GM18520 (cell line): ENCODE measurements at regions not wholly inside any gene's neighbourhood (a gene's known extent, or its start where the extent isn't known, plus 50 kb on each side); places are given as distances from the start of the nearest gene placed in this dataset.

ENCODE experiments used
- ATAC-seq: cut with Tn5 transposase; IDR thresholded peaks from one replicate; pipeline ENCODE4 v1.9.1; 2021; ENCODE audit not compliant: unreplicated experiment

DNA sequence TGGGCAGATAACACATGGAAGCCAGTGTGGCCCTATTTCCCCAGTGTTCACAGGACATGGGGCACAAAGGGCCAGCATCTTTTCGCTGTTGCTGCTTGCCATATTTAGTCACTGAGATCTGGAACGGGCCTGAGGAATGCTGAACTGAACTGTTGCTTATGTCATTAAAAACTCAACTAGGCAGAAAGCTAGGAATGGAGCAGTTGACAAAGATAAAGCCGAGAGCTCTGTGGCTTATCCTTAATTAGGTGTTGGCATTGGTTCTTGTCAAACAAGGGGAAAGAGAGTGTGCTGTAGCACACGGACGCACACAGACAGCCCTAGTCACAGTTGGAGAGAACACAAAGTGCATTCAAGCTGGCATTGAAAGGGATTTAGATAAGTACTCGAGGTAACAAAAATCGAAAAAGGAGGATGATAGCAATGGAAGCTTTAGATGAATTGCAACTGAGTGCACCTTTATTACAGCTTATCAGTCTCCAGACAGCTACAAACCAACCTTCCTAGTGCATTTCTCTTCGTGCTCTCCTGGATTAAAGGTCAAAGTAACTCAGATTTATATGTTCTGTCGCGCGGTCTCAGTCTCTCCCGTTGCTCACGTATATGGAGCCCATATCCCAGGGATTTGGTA is 450.2 kb upstream of the ZNF608 start:
- ATAC-seq = no peak

DNA sequence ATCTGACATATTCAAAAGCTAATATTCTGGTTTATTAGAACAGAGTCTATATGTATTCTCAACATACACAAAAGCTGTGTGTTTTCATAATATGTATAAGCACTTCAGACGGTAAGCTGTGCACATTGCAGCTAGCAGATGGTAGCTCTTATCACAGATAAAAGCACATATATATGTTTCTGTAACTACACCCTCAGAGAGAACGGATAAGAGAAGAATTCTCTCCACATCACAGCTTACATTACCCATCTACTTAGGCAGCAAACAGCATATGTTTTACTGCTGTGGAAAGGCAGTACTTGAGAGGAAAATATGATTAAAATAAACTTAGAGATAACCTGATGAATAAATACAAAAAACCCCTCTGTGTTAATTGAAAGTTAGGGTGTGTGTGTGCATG is 450.9 kb upstream of the ZNF608 start:
- ATAC-seq = no peak

DNA sequence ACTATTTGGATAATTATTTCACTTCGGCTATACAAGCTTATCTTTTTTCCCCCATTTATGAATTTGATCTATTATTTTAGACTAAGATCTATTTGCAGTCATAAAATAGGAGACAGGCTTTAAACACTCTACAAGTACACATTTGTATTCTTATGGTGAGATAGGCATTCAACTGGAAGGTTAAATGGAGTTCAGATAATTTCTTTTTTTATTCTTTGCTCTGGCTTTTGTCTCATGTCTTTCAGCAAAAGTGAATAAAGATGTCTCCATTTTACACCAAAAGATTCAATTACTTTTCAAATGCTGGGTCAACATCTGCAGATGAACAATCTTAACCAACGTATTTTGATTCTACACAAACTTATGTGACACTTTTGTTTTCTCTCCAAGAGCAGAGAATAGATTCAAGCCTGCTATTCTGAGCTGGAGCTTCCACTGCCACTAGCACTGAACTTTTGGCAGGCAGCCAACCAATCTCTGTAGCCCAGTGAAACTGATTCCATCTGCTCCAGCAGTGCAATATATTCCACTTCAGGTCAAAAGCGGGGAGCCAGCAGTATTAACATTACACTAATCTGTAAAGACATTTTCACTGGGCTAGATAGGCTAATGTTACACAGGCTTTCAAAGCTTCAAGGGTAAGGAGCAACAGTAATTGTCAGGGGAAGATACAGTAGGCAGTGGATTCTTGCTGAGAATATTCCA is 452.0 kb upstream of the ZNF608 start:
- no peak for ATAC-seq

DNA sequence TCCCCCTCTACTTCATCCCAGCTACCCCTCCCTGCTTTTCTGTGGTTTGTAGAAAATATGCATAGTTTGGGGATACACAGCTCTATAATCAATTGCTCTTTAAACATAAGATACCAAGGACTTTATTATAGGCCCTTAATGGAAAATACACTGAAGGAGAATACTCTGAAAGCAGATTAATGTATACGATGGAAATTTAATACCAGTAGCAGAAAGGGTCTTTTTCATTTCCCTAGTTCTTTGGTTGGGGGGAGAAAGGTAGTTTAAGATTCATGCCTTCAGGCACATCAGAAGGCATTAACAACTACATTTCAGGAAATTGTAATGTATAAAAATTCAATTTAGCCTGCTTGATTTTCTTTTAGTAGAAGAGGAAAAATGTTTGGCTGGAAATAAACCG is 452.9 kb upstream of the ZNF608 start:
- no peak for ATAC-seq

DNA sequence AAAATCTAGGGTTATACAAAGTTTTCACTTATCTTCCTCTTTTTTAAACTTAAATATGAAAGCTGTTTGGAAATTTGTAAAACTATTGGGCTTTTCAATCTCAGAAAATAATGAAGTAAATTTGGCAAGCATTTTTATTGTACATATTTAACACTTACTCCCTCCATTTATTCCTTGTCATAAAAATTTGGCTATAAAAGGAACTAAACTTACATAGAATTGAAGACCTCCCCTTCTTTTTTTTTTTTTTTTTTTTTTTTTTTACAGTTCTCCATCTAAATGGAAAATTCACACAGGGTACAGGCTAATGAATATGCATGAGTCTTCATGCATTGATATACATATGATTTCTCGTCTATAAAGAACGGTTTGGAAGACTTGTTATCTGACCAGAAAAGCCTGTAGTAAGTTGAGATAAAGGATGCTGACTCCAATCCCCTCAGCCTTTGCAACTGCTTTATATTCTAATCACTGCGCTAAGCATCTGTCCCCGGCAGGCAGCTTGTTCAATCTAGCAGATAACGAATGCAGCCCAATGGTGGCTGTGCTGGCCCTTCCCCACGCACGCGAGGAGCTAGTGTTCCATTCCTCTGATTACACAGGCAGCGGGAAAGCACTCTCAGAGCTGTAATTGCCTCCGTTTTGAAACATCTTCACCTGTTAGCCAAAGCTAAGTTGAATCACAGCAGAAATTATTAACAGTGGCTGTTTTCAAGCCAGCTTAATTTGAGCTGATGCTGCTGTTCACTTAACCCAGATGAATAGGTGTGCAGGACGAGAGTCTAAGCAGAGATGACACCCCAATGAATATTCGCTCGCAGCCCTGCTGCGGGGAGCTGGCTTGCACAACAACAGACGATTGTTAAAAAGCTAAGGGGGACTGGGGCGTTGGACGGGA is 453.8 kb upstream of the ZNF608 start:
- no peak for ATAC-seq

DNA sequence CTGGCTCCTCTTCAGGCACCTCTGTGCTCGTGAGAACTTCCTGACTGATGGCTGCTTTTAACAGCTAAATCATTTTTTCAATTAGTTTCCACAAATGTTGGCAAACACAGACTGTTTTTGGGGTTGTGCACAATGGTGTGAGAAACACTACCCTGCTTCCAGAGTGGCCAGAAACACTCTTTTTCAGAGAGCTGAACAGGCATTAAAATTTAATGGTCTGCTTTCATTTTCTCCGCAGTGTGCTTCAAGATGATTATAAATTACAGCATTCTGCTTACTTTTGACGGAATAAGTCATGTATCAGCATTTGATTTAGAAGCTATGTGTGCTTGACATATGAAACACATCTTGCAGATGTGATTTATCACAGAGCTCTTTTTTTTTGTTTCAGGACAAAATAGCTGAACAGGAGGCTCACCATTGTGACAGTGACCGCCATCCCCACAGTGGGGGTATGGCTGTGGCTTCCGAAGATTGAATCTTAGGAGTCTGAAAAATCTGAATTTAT is 454.5 kb upstream of the ZNF608 start:
- no peak for ATAC-seq

DNA sequence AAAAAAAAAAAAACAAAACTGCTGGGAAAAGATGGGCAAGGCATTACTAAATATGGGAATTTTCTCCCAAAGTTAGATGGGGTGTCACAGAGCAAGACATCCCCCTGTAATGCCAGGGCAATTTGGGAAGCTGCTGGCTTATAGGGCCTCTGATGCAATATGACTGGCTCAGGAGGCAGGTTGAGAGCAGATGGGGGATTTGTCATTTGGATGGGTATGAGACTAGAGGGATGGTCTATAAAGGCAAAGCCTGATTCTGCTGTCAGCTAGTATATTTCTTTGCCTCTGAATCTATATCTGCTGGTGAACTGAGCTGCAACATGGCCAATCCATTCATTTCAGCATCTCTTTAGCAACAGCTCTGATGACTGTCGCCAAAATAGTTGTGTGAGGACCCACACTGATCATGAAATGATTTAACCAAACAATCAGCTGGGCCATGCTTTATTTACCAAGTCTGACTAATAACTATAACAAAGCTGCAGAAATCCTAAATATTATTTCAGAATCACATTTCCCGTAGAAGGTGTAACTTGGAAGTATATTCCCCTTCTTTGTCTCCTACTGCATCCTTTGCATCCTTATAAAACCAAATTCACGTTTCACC is 455.1 kb upstream of the ZNF608 start:
- no peak for ATAC-seq

DNA sequence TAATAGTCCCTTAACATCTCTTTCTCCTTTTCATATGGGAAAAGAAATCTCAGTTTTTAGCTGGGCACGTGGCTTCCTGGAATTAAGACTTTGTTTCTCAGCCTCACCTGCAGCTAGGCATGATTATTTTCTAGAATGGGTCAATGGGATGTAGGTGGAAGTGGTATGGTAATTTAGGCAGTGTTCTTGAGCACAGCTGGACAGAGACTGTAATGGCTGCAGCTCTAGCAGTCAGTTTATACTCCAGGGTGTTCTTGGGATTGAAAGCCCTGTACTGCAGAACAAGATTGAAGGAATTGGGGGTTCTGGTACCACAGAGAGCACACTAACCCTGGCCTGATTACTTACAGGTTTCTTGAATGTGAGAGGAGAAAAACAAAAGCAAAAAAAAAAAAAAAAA is 455.9 kb upstream of the ZNF608 start:
- no peak for ATAC-seq

DNA sequence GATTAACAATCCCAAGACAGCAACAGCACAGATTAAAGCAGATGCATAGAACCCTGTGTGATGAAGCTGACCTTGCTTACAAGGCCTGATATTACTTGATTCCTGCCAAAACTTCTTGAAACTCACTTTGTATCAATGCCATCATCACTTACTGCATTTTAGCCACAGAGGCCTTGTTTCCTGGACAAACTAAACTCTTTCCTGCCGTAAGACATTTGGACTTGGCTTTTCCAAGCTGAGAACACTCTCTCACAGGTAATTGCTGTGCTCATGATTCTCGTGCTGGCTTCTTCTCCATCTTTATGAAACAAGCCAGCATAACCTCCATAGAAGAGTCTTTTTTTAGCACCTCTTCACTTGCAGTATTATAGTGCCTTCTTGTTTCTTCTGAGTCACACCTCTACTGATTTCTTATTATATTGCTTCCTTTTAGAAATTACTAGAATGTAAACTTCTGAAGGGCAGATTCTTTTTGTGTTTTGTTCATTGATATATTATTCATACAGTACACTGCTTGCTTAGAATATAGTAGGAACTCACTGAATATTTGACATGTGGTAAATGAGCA is 456.5 kb upstream of the ZNF608 start:
- ATAC-seq = no peak

DNA sequence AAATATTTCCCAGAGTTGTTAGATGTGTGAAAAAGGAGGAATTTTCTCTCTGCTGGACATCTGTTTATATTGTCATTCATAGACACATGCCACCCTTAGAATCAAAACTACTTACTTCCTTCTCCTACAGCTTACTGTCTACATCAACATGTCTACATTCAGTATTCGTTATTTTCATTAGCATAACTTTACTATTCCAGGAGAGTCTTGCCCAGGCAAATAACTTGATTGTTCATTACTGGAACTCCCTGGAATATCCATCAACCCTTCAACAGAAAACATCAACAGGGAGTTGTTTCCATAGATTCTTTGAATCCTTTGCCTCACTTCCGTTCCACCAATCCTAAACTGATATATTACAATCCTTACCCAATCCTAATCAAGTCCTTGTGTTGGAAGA is 457.5 kb upstream of the ZNF608 start:
- no peak for ATAC-seq

DNA sequence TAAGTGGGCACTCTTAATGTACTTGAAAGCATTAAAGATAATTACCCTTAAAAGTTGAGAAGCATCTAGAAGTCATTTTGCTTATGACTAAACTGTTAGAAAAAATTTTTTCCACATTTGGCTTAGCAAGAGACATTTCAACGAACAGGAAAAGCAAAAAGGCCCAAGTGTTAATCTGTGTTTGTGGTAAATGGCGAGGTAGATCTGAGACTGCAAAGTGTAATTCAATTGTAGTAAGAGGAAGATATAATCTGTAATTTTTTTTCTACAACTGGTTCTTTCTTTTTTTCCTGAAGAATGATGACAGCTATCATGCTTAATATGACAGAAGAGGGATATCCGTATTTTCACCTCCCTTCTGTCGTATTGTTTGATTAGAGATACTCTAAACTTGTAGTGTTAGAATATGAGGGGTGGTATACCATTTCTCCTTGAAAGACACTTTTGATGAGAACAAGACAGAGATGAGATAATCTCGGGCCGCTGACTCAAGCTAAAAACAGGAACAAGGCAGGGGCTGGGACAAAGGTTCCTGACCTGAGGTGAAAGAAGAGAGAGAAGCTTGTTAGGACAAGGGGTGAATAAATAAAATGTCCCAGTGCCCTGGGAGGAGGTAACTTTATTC is 459.3 kb upstream of the ZNF608 start:
- no peak for ATAC-seq

DNA sequence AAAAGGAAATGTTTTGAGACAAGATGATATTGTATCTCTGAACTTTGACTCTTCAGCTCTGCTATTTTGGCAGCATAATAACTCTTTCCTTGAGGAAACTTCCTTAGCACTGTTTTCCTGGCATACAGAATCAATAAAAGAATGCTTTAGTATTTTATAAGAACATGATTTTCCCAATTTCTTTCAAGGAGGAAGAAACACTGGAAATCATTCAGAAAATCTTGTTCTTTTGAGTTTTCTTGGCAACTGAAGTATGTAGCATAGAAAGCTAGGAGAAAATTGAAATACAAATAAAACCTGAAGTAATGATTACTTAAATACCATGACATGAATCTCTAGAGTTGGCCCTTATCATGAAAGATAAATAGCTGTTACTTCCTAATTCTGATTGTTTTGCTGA is 461.4 kb upstream of the ZNF608 start:
- no peak for ATAC-seq

DNA sequence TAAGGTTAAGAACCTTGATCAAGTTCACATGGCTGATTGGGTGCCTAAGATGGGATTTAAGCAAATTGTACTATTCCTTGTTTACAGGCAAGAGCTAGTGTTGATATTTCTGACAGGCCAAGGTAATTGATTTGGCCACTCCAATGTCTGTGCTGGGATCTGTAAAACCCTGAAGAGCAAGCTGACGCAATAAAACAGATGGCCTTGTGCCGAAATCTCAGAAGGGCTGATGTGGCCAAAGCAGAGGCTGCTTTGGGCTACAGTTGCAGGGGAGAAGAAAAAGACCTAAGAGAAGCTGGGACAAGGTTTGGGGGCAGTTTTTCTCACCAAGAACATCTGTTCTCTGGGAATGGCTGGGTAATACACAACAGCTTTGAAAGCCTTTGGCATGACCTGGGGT is 463.2 kb upstream of the ZNF608 start:
- no peak for ATAC-seq

DNA sequence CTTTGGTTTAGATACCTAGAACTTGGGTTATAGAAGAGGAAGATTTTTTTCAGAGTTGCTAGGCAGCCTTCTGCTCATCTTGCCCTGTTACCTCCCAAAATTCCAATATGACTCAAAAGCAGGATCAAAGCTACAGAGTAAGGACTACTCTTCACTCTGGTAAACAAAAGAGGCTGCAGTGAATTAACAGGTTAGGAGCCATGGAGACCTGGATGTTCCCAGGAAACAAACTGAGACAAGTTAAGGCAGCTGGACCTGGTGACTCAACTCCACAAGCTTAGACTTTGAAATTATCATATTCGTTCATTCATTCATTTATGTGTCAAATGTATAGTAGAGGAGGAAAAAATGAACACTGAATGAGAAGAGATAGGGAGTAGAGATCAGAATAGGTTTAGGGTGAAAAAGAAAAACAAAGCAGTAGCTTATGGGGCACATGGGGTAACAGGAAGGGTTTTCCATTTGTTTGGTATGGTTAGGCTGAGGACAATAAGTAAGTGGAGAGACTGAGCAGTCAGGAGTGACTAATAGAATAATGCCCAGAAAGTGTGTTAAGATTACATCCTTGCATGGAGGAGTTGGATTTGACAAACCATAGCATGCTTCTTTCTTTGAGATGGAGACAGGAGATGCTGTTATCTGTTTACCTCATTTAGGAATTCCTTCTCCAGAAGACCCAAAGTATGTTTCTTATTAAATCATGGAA is 464.0 kb upstream of the ZNF608 start:
- no peak for ATAC-seq

DNA sequence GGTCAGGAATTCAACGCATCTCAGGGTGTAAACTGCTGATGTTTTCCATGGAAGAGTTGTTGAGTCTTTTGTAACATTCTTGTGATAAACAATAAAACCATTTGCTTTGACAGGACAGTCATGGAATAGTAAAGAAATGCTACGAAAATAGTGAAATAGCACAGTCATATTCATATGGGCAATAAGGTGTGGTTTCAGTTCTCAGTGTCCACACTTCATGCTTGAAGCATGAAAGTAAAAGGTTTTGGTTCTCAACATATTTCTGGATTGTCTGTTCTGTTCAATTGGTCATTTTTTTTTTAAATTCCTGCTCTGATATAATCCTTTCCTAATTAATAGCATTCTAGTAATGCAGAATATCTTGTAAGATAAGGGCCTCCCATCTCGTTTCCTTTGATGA is 467.6 kb upstream of the ZNF608 start:
- peak; percentile 97 for ATAC-seq

DNA sequence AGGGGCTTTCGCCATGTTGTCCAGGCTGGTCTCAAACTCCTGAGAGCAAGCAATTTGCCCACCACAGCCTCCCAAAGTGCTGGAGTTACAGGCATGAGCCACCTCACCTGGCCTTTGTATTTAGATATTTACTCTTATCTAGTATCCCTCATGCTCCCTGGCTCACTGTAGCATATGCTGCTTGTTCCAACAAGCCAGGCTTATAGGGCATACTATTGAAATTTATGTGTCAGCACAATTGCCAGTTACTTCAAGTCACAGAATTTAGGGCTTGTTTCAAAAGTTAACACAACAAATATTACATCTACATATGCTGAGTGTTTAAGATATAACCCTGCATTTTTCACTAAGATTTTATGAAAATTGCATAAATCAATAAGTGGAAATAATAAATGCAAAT is 469.2 kb upstream of the ZNF608 start:
- ATAC-seq = no peak

DNA sequence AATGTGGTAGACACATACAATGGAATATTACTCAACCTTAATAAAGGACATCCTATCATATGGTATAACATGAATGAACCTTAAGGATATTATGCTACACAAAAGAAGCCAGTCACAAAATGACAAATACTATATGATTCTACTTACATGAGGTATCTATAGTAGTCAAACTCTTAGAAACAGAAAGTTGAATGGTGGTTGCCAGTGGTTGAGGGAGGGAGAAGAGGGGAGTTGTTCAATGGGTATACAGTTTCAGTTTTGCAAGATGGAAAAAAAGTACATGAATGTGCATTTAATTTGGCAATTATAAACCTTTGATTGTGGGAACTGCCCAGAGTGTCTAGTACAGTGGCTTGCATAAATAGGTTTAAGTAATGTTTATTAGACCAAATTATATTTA is 473.3 kb upstream of the ZNF608 start:
- ATAC-seq = peak; percentile 35

DNA sequence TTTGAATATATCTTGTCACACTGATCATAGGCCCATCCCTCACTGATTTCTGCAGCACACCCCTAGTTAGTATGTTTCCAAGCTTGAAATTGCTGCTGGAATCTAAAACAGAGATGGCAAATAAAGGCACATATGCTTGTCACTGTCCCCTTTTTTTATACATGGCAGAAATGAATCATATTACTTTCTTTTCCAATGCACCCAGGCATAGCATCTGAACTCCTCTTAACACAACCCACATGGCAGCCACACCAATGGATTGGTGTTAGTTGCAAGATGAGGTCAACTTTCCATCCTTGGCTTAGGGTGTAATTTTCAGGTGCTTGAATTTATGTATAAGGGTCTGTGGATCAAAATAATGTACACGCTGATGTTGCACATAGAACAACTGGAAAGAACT is 473.8 kb upstream of the ZNF608 start:
- no peak for ATAC-seq

DNA sequence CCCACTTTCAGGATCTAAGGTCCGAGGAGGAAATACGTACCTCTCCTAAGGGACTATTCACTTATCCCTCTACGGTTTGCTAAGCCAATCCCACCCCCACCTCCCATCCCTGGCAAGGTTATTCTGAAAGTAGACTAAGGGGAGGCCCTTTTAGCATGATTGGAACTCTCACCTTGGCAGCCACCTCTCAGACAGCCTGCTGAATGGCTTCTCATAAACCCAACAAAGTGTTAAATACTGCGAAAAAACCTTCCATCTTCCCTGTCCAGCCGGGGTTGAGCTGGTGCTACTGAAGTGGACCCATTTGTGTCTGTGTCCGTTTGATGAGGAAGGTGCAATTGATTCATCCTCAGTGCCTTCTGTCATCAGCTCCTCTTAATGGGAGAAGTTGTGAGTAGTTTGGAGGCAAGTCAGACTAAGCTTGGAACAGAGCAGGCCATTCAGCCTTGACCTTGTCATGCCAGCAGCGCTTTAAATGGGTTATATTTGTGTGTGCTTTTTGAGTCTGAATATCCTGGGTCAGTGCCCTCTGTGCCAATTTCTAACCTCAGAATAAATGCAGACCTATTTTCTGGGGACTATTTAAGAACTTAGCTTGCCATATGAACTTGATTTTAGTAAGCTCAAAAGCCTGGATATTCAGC is 476.3 kb upstream of the ZNF608 start:
- ATAC-seq = no peak

DNA sequence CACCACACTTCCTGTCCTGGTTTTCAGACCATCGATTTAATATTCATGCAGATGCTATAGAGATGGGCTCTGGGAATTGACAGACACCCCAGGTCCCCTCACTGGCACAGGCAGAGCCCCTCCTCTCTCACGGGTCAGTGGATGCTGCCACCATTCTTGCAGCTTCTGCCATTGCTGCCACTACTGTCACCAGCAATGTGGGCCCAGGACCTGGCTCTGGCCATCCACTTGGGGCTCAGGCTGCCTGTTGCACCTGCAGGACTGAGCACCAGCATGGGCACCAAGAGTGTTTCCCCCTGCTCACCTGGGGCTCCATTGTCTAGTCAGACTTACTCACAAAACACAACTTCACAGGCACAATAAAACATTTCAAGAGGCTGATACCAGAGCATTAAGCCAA is 479.0 kb upstream of the ZNF608 start:
- no peak for ATAC-seq
